Pancreas (tissue), 10 donors: ENCODE measurements at regions not wholly inside any gene's neighbourhood (a gene's known extent, or its start where the extent isn't known, plus 50 kb on each side); places are given as distances from the start of the nearest gene placed in this dataset.
A peak's percentile ranks its signal among the peaks of the same experiment; 100 is the strongest.

ENCODE experiments used
- ATAC-seq, 4 donors: fragments of 200-7000 bp; cut with Tn5 transposase; one replicate each; pipeline versions ENCODE4 v1.8.0 to v1.9.1; 2020; ENCODE audit warnings: mild to moderate bottlenecking in 4 of 4, moderate library complexity in 4 of 4
- DNase-seq, 6 donors: peaks; one replicate each; pipeline ENCODE4 v3.0.0-alpha.2; 2020
- FAIRE-seq: peaks from 2 replicates; lab custom pipeline; 2012; peaks lifted over from hg19 to GRCh38; lab: Jason Lieb, UNC
- H3K27ac ChIP-seq, 4 donors: fragments of 200-600 bp; sonication (generic); 1 replicate in 3 of 4; 2 replicates in 1 of 4; pipeline versions ENCODE4 v1.5.0 to v1.8.0; 2020
- H3K27me3 ChIP-seq, 4 donors: fragments of 200-600 bp; one replicate each; pipeline ENCODE4 v1.8.0; 2021
- H3K36me3 ChIP-seq, 3 donors: fragments of 200-600 bp; sonication (generic) in 1 of 3; one replicate each; pipeline versions ENCODE4 v1.5.0 to v1.8.0; 2020 to 2021
- H3K4me1 ChIP-seq, 3 donors: fragments of 200-600 bp; one replicate each; pipeline ENCODE4 v1.8.0; 2021
- H3K4me3 ChIP-seq, 4 donors: fragments of 200-600 bp; sonication (generic) in 2 of 4; one replicate each; pipeline versions ENCODE4 v1.5.0 to v1.8.0; 2020 to 2021
- H3K9me3 ChIP-seq, 4 donors: fragments of 200-600 bp; one replicate each; pipeline ENCODE4 v1.8.0; 2021
- WGBS, 2 donors: extraction: QIAGEN DNeasy Blood & Tissue Kit; methylation state at CpG; one replicate each; pipeline ENCODE4 v1.1.7; 2013; 5-methylcytosine and 5-hydroxymethylcytosine counted together
- intact Hi-C, 3 donors: fragments of 100-400 bp; cut with DNase I; formaldehyde crosslinking; loops; one replicate each; pipeline versions ENCODE4 v1.11.1 to v1.14.2; 2022
- TF ChIP-seq, protein P1 (sequence below), 4 donors: fragments of 200-600 bp; sonication (generic) in 3 of 4; IDR thresholded peaks; one replicate each; pipeline versions ENCODE4 v1.5.0 to v1.8.0; 2021; ENCODE audit warnings: antibody characterized with exemption in 4 of 4
- donor health status: healthy with polysubstance abuse.
- donor health status: DM: no; HTN: no; CAD: no; lungs with moderate emphysema.
- donor health status: DM: no; HTN: no; CAD: no.
- donor health status: control.
- donor health status: control.
- donor health status: Bipolar disorder and iron deficiency.
- donor health status: DM: yes; HTN: yes; CAD: no.
- donor health status: DM: no; HTN: no; CAD: no.
- donor health status: DM: no; HTN: no; CAD: no.
- donor health status: DM: yes; HTN: yes; CAD: no.

DNA sequence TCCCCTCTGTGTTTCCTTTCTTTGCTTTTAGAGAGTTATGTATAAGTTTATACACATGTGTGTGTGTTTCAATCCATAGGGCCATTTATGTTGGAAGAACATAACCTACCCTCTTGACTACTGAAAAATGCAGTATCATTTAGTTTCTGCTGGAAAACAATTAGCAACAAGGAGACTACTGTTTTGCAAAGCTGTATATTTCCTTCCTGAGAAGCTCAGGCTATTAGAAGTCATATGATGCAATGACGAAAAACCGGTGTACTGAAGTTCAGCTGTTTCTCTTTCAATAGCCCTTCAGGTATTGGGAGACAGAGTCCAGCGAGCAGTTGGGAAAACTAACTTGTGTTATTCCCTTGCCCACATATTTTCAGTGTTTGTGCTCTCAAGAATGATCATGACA, 447.7 kb upstream of the GYPC start:
- intact Hi-C loops: no loop called here
- 13 to 20% methylated on average over 3 of the region's 3 CpGs for WGBS, 2 donors
- H3K36me3 ChIP-seq: no peaks in the 10 kb centered on the region
- no peaks in the 10 kb centered on the region for H3K9me3 ChIP-seq
- H3K27ac ChIP-seq: no peak overlapping the region
- H3K27me3 ChIP-seq: no peaks in the 10 kb centered on the region
- H3K4me1 ChIP-seq: no peaks in the 10 kb centered on the region
- ATAC-seq (no peak), FAIRE-seq (no peak), DNase-seq (no peak)
- TF ChIP-seq, protein P1, sequence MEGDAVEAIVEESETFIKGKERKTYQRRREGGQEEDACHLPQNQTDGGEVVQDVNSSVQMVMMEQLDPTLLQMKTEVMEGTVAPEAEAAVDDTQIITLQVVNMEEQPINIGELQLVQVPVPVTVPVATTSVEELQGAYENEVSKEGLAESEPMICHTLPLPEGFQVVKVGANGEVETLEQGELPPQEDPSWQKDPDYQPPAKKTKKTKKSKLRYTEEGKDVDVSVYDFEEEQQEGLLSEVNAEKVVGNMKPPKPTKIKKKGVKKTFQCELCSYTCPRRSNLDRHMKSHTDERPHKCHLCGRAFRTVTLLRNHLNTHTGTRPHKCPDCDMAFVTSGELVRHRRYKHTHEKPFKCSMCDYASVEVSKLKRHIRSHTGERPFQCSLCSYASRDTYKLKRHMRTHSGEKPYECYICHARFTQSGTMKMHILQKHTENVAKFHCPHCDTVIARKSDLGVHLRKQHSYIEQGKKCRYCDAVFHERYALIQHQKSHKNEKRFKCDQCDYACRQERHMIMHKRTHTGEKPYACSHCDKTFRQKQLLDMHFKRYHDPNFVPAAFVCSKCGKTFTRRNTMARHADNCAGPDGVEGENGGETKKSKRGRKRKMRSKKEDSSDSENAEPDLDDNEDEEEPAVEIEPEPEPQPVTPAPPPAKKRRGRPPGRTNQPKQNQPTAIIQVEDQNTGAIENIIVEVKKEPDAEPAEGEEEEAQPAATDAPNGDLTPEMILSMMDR (IDR thresholded peaks at IDR 0.05): no peak
- no peak overlapping the region for H3K4me3 ChIP-seq

DNA sequence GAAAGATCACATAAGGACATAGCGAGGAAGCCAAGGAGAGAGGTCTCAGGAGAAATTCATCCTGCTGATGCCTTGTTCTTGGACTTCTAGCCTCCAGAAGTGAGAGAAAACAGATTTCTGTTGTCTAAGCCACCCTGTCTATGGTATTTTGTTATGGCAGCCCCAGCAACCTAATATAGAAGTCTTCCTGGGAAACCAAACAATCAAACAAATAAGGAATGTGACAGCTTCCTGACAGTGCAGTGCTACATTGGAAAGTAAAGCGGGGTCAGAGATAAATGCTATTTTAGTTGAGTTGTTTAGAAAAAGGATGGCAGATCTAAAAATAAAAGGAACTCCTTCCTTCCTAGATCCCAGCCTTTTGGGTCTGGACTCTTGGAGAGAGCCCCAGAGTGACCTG, 443.2 kb upstream of the GYPC start:
- intact Hi-C loops: no loop called here
- H3K27me3 ChIP-seq: no peaks in the 10 kb centered on the region
- no peak overlapping the region for H3K4me3 ChIP-seq
- no peaks in the 10 kb centered on the region for H3K36me3 ChIP-seq
- FAIRE-seq (no peak), ATAC-seq (no peak), DNase-seq (no peak)
- H3K4me1 ChIP-seq: no peaks in the 10 kb centered on the region
- H3K27ac ChIP-seq: no peak overlapping the region
- WGBS, 2 donors: 65 to 66% methylated on average over 2 of the region's 2 CpGs
- no peaks in the 10 kb centered on the region for H3K9me3 ChIP-seq
- TF ChIP-seq, protein P1 (IDR thresholded peaks at IDR 0.05): no peak

DNA sequence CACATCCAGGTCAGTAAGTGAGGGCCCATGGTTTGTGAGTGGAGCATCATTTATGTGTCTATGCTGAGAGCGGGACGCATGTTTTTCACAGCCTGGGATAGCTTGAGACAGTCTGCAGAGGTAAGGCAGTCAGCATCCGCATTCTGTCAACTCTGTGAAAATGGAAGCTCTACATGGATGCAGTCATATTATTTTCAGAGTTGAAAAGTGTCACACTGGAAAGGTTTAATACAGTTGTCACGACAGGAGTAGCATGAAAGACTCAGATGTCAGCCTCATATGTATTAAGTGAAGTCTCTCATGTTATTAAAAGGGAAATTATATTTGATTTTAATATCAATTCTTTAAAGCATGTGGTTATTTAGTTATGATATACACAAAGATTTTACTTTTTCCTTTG, 436.9 kb upstream of the GYPC start:
- WGBS, 2 donors: 79 to 84% methylated on average over 4 of the region's 4 CpGs
- no peak for FAIRE-seq
- H3K36me3 ChIP-seq: no peaks in the 10 kb centered on the region
- H3K9me3 ChIP-seq: no peaks in the 10 kb centered on the region
- TF ChIP-seq, protein P1 (IDR thresholded peaks at IDR 0.05): no peak
- no peak for DNase-seq
- no peak overlapping the region for H3K4me3 ChIP-seq
- H3K27ac ChIP-seq: no peak overlapping the region
- no peaks in the 10 kb centered on the region for H3K4me1 ChIP-seq
- ATAC-seq: no peak
- H3K27me3 ChIP-seq: no peaks in the 10 kb centered on the region
- intact Hi-C loops: no loop called here

GRCh38 chr2:126220331-126220730, 435.6 kb upstream of the GYPC start:
- H3K27me3 ChIP-seq: no peaks in the 10 kb centered on the region
- no peak for DNase-seq
- H3K9me3 ChIP-seq: no peaks in the 10 kb centered on the region
- no peaks in the 10 kb centered on the region for H3K36me3 ChIP-seq
- TF ChIP-seq, protein P1 (IDR thresholded peaks at IDR 0.05): no peak
- H3K4me3 ChIP-seq: no peak overlapping the region
- H3K27ac ChIP-seq: no peak overlapping the region
- H3K4me1 ChIP-seq: no peaks in the 10 kb centered on the region
- WGBS, 2 donors: 67 to 72% methylated on average over 6 of the region's 6 CpGs
- FAIRE-seq: no peak
- intact Hi-C loops: no loop called here
- ATAC-seq: peak in 1 of 4 donors; percentile 39

DNA sequence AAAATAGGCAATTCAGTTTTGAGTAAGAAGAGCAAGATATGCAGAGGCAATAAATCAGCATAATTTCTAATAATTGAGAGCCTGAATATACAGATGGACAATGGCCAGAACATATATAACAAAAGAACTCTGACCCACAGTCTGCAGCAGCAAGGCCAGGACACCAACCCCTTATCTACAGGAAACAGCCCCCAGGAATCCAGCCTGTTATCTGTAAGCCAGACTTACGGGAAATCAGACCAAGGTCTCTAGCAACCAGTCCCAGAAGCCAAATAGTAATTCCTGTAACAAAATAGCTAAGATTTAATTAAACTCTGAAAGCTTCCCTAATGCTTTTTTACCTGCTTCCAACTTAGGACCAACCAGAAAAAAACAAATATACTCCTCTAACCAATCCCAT, 434.5 kb upstream of the GYPC start:
- no peaks in the 10 kb centered on the region for H3K9me3 ChIP-seq
- no peaks in the 10 kb centered on the region for H3K27me3 ChIP-seq
- no peak for FAIRE-seq
- no peak for ATAC-seq
- H3K27ac ChIP-seq: no peak overlapping the region
- no peak overlapping the region for H3K4me3 ChIP-seq
- H3K36me3 ChIP-seq: no peaks in the 10 kb centered on the region
- TF ChIP-seq, protein P1 (IDR thresholded peaks at IDR 0.05): no peak
- no peaks in the 10 kb centered on the region for H3K4me1 ChIP-seq
- WGBS, 2 donors: 32 to 55% methylated on average over 1 of the region's 1 CpG
- no peak for DNase-seq
- intact Hi-C loops: no loop called here
